HG03159 (cell line): ENCODE measurements at regions not wholly inside any gene's neighbourhood (a gene's known extent, or its start where the extent isn't known, plus 50 kb on each side); places are given as distances from the start of the nearest gene placed in this dataset.

Source experiments
- ATAC-seq: cut with Tn5 transposase; IDR thresholded peaks from one replicate; pipeline ENCODE4 v1.9.1; 2021; ENCODE audit warnings: mild to moderate bottlenecking, moderate library complexity; ENCODE audit not compliant: unreplicated experiment

DNA sequence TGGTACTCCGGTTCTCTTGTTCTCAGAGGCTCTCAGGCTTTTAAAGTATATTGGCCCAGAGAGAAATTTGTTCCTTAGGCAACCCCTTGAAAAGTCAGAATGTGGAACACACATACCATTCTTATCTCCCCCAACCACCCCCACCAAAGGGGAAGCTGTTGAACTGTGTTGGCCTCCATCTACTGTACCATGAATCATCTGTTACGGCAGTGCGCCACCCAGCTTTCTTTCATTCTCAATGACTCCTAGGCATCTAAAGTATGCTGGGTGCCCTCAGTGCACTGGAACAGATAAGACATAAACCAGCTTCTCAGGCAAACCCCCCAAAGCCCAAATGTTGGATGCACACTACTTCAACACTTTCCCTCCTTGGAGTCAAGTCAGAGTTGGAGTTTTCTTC is 696.2 kb upstream of the TENM4 start:
- ATAC-seq = no peak

GRCh38 chr11:80129396-80129795 is 688.6 kb upstream of the TENM4 start:
- ATAC-seq = no peak

DNA sequence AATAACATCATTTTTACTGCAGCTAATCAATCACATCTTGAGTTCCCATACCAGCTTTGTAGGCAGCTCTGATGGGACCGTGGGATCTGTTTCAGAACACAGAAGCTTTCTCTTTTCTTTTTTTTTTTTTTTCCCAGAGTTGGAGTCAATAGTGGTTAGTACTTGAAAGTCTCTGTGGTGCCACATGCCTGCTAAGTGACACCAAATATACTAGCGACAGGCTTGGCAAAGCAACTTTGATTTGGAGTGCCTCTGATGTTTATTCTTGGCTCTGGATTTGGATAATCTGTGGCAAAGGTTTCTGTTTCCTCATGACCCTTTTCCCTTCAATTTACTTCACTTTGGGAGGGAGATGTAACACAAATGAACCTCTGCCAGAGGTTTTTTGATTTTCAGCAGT is 681.4 kb upstream of the TENM4 start:
- ATAC-seq = no peak

- no peak for ATAC-seq
Observed at GRCh38 chr11:80118073-80118472, 677.2 kb upstream of the TENM4 start.

DNA sequence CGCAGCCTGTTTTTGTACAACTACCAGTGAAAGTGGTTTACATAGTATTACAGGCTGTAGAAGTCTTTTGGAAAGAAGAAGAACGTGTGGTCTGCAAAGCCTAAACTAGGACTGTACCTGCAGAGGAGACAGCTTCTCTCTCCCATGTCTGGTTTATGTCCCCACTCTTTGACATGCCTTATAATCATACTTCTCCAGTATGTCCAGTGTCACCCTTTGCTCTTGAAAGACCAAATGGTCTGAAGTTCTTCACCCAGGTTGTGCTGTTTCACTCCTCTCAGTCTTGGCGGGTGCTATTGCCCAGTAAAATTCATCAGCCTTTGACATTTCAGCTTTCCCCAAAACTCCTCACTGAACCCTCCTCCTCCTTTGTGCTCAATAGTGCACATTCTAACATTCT is 676.0 kb upstream of the TENM4 start:
- no peak for ATAC-seq

- no peak for ATAC-seq
Observed at GRCh38 chr11:80109652-80110051, 668.8 kb upstream of the TENM4 start.

GRCh38 chr11:80109031-80109430 is 668.2 kb upstream of the TENM4 start:
- no peak for ATAC-seq

DNA sequence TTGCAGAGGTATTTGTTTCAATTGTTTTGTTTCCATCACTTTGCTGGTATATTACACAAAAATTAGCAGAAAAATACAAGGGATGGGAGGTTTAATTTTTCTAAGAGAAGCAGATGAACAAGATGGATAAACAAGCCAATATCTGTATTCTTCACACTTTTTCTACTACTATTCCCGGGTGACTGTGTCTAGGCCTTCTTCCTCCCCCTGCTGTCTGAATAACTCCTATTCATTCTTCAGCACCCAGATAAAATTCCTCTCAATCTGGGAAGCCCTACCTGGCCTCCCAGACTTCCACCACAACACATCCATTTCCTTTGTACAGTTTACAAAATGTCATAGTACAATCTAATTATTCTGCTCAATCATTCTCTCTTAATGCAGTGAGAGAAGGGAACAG is 666.6 kb upstream of the TENM4 start:
- no peak for ATAC-seq

- ATAC-seq = no peak
Observed at GRCh38 chr11:80104191-80104590, 663.4 kb upstream of the TENM4 start.

- ATAC-seq = no peak
Observed at GRCh38 chr11:80103142-80103859, 662.5 kb upstream of the TENM4 start.

DNA sequence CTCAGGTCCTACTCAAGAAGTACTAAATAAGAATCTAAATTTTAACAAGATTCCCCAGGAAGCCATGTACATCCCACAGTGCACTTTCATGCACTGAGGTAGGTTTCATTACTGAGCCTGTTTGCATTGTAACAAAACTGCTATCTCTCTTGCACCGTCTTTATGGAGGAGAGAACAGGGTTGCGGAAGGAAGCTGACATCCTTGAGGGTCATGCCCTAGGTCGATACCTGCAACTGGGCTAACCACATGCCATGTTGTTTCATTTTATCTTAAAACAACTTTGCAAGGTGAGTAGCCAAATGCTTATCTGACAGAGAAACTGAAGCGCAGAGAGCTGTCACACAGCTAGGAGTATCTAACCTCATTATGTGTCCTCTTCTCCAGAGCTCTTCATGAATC is 656.3 kb upstream of the TENM4 start:
- ATAC-seq = no peak

- no peak for ATAC-seq
Observed at GRCh38 chr11:80096736-80097135, 655.9 kb upstream of the TENM4 start.

DNA sequence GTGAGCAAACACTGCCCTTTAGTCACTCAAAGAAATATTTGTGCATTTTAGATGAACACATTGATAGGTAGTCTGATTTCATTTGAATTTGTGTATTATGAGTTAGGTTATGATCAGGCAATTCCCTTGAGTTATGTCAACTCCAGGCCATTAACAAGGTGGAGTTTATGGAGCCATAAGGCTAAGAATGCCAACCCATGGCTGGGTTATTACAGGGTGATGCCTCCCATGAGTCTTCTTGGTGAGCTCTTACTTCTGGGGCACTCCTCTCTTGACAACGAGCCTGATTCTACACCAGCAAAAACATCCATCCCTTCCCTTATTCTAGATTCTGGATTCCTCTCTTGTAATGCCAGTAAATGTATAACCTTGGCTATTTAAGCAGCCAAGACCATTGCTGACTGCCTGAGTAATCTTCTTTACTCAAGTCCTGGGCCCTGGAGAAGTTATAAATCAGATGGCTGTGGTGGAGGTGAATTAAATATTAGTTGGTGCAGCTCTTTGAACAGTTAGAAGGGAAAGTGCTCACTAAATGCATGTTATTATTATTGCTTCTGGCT is 645.7 kb upstream of the TENM4 start:
- no peak for ATAC-seq

DNA sequence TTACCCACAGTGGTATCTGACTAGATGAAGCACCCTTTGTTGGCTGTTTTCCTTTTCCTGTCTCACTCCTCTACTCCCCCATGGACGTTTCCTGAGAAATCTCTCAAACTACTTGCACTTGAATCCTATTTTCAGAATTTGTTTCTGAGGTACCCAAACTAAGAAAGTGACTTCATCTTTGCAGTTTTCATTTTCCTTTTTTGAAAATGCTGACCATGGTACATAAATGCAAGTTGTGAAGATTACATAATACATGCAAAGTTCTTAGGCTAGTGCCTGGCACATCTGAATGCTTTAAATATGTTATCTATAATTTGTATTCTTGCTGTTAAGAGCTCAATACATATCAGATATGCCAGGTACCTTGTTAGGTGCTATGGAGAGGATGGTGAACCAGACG is 644.7 kb upstream of the TENM4 start:
- no peak for ATAC-seq

GRCh38 chr11:80084608-80085007 is 643.8 kb upstream of the TENM4 start:
- no peak for ATAC-seq

- ATAC-seq = no peak
Observed at GRCh38 chr11:80083531-80083951, 642.7 kb upstream of the TENM4 start.

- no peak for ATAC-seq
Observed at GRCh38 chr11:80082406-80082805, 641.6 kb upstream of the TENM4 start.

GRCh38 chr11:80077113-80077512 is 636.3 kb upstream of the TENM4 start:
- ATAC-seq = no peak

GRCh38 chr11:80074837-80075236 is 634.0 kb upstream of the TENM4 start:
- no peak for ATAC-seq

- ATAC-seq = no peak
Observed at GRCh38 chr11:80066291-80066690, 625.5 kb upstream of the TENM4 start.

- no peak for ATAC-seq
Observed at GRCh38 chr11:80065086-80065485, 624.3 kb upstream of the TENM4 start.

- no peak for ATAC-seq
Observed at GRCh38 chr11:80061056-80061455, 620.2 kb upstream of the TENM4 start.

- no peak for ATAC-seq
Observed at GRCh38 chr11:80054582-80055165, 613.8 kb upstream of the TENM4 start.
